ENCODE measurements at regions not wholly inside any gene's neighbourhood (a gene's known extent, or its start where the extent isn't known, plus 50 kb on each side); places are given as distances from the start of the nearest gene placed in this dataset.

DNA sequence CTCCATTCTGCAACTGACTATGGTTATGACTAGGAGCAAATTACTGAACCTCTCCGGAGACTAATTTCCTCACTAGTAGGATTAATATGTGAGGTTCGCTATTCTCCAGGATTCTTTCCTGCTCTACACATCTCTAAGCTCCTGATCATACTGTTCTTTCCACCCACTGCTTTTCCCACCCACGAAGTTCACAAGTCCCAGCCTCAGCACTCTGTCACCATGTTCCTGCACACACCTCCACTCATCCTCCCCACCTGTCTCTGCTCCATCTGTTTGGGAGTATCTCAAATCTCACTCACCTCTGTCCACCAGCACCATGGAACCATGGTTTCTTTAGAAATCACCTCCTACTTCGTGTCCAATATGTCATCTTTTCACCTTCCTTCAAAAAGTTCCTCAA is 185.3 kb downstream of the LRATD1 start:
- TF ChIP-seq ZNF565 (CRISPR knock-in tag; conservative IDR thresholded peaks at IDR 0.05; ENCODE audit: low read depth) (no peak), ZC3H10 (CRISPR knock-in tag; IDR thresholded peaks at IDR 0.05) (no peak), ZNF70 (CRISPR knock-in tag; IDR thresholded peaks at IDR 0.05) (no peak), ZFP3 (CRISPR knock-in tag; IDR thresholded peaks at IDR 0.05) (no peak), ISL1 (CRISPR knock-in tag; IDR thresholded peaks at IDR 0.05) (no peak), CSDC2 (CRISPR knock-in tag; IDR thresholded peaks at IDR 0.05) (no peak), ZNF8 (CRISPR knock-in tag; IDR thresholded peaks at IDR 0.05) (no peak)
- TF ChIP-seq, protein P1, sequence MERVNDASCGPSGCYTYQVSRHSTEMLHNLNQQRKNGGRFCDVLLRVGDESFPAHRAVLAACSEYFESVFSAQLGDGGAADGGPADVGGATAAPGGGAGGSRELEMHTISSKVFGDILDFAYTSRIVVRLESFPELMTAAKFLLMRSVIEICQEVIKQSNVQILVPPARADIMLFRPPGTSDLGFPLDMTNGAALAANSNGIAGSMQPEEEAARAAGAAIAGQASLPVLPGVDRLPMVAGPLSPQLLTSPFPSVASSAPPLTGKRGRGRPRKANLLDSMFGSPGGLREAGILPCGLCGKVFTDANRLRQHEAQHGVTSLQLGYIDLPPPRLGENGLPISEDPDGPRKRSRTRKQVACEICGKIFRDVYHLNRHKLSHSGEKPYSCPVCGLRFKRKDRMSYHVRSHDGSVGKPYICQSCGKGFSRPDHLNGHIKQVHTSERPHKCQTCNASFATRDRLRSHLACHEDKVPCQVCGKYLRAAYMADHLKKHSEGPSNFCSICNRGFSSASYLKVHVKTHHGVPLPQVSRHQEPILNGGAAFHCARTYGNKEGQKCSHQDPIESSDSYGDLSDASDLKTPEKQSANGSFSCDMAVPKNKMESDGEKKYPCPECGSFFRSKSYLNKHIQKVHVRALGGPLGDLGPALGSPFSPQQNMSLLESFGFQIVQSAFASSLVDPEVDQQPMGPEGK (CRISPR knock-in tag; IDR thresholded peaks at IDR 0.05; ENCODE audit: borderline replicate concordance) = no peak
- TF ChIP-seq, protein P2, sequence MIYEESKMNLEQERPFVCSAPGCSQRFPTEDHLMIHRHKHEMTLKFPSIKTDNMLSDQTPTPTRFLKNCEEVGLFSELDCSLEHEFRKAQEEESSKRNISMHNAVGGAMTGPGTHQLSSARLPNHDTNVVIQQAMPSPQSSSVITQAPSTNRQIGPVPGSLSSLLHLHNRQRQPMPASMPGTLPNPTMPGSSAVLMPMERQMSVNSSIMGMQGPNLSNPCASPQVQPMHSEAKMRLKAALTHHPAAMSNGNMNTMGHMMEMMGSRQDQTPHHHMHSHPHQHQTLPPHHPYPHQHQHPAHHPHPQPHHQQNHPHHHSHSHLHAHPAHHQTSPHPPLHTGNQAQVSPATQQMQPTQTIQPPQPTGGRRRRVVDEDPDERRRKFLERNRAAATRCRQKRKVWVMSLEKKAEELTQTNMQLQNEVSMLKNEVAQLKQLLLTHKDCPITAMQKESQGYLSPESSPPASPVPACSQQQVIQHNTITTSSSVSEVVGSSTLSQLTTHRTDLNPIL (CRISPR knock-in tag; IDR thresholded peaks at IDR 0.05; ENCODE audit: low read depth) = no peak
